MM.1S (cell line): ENCODE measurements at regions not wholly inside any gene's neighbourhood (a gene's known extent, or its start where the extent isn't known, plus 50 kb on each side); places are given as distances from the start of the nearest gene placed in this dataset.

Experiments used
- DNase-seq: peaks from one replicate; pipeline ENCODE4 v3.0.0-alpha.2; 2015
- H2AFZ ChIP-seq: fragments of 300-600 bp; sonication (generic); 2 replicates; pipeline ENCODE4 v1.6.0; 2016; ENCODE audit warnings: antibody characterized with exemption, low read length
- H3F3A ChIP-seq: fragments of 300-600 bp; sonication (generic); 2 replicates; pipeline ENCODE4 v1.6.1; 2016; ENCODE audit warnings: mild to moderate bottlenecking, antibody characterized with exemption, low read length, moderate library complexity, mixed read lengths; ENCODE audit not compliant: insufficient read depth
- H3K27ac ChIP-seq: fragments of 300-600 bp; sonication (generic); 2 replicates; pipeline ENCODE4 v1.5.1; 2016; ENCODE audit warnings: mild to moderate bottlenecking, low read length
- H3K27me3 ChIP-seq: fragments of 300-600 bp; sonication (generic); replicated peaks from 2 replicates; pipeline ENCODE4 v1.6.0; 2016; ENCODE audit warnings: low read length; ENCODE audit not compliant: insufficient read depth
- H3K36me3 ChIP-seq: fragments of 300-600 bp; sonication (generic); replicated peaks from 2 replicates; pipeline ENCODE4 v1.6.1; 2016; ENCODE audit warnings: mild to moderate bottlenecking, low read length, mixed read lengths; ENCODE audit not compliant: insufficient read depth
- H3K4me1 ChIP-seq: fragments of 300-600 bp; sonication (generic); 2 replicates; pipeline ENCODE4 v1.6.1; 2016; ENCODE audit warnings: low read length, mixed read lengths
- H3K4me2 ChIP-seq: fragments of 300-600 bp; sonication (generic); 2 replicates; pipeline ENCODE4 v1.6.0; 2016; ENCODE audit warnings: low read depth, low read length
- H3K4me3 ChIP-seq: fragments of 300-600 bp; sonication (generic); 2 replicates; pipeline ENCODE4 v1.5.1; 2016; ENCODE audit warnings: low read length, mixed read lengths
- H3K79me2 ChIP-seq: fragments of 300-600 bp; sonication (generic); 2 replicates; pipeline ENCODE4 v1.6.1; 2016; ENCODE audit warnings: mixed run types, low read length, mixed read lengths
- H3K9ac ChIP-seq: fragments of 300-600 bp; sonication (generic); 2 replicates; pipeline ENCODE4 v1.6.1; 2016; ENCODE audit warnings: low read length, mixed read lengths
- H3K9me2 ChIP-seq: fragments of 300-600 bp; sonication (generic); replicated peaks from 2 replicates; pipeline ENCODE4 v1.6.1; 2016; ENCODE audit warnings: mild to moderate bottlenecking, low read length, mixed read lengths; ENCODE audit not compliant: insufficient read depth
- H3K9me3 ChIP-seq: fragments of 300-600 bp; sonication (generic); replicated peaks from 2 replicates; pipeline ENCODE4 v1.6.1; 2016; ENCODE audit warnings: mild to moderate bottlenecking, low read length, mixed read lengths; ENCODE audit not compliant: insufficient read depth
- H4K20me1 ChIP-seq: fragments of 300-600 bp; sonication (generic); 2 replicates; pipeline ENCODE4 v1.6.1; 2016; ENCODE audit warnings: mild to moderate bottlenecking, low read length, moderate library complexity, mixed read lengths; ENCODE audit not compliant: insufficient read depth
- EZH2 ChIP-seq: fragments of 300-600 bp; sonication (generic); optimal IDR thresholded peaks from 2 replicates; pipeline ENCODE3; 2017; ENCODE audit warnings: low read depth, mild to moderate bottlenecking, antibody characterized with exemption, low read length, mixed read lengths
- EZH2phosphoT487 ChIP-seq: fragments of 300-600 bp; sonication (generic); IDR thresholded peaks from 2 replicates; pipeline ENCODE4 v1.6.1; 2018; ENCODE audit warnings: antibody characterized with exemption, low read length
- TF ChIP-seq, protein P1 (sequence below): fragments of 300-600 bp; sonication (generic); IDR thresholded peaks from 2 replicates; pipeline ENCODE4 v1.5.1; 2016; ENCODE audit warnings: antibody characterized with exemption, low read length, mixed read lengths

- no peaks in the 10 kb centered on the region for H3K36me3 ChIP-seq
- H3K9me2 ChIP-seq: no peaks in the 10 kb centered on the region
- no peak overlapping the region for H2AFZ ChIP-seq
- no peak for DNase-seq
- no peaks in the 10 kb centered on the region for H3K27me3 ChIP-seq
- H3F3A ChIP-seq: no peaks in the 10 kb centered on the region
- H3K9me3 ChIP-seq: no peaks in the 10 kb centered on the region
- no peak overlapping the region for H3K9ac ChIP-seq
- TF ChIP-seq, protein P1, sequence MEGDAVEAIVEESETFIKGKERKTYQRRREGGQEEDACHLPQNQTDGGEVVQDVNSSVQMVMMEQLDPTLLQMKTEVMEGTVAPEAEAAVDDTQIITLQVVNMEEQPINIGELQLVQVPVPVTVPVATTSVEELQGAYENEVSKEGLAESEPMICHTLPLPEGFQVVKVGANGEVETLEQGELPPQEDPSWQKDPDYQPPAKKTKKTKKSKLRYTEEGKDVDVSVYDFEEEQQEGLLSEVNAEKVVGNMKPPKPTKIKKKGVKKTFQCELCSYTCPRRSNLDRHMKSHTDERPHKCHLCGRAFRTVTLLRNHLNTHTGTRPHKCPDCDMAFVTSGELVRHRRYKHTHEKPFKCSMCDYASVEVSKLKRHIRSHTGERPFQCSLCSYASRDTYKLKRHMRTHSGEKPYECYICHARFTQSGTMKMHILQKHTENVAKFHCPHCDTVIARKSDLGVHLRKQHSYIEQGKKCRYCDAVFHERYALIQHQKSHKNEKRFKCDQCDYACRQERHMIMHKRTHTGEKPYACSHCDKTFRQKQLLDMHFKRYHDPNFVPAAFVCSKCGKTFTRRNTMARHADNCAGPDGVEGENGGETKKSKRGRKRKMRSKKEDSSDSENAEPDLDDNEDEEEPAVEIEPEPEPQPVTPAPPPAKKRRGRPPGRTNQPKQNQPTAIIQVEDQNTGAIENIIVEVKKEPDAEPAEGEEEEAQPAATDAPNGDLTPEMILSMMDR: no peak
- TF ChIP-seq EZH2: no peak
- TF ChIP-seq EZH2phosphoT487: no peak
- H3K4me3 ChIP-seq: no peak overlapping the region
- H3K4me2 ChIP-seq: no peak overlapping the region
- no peak overlapping the region for H3K27ac ChIP-seq
- H3K4me1 ChIP-seq: no peaks in the 10 kb centered on the region
- no peaks in the 10 kb centered on the region for H3K79me2 ChIP-seq
- H4K20me1 ChIP-seq: no peaks in the 10 kb centered on the region
Observed at GRCh38 chr1:244150071-244150470, 99.0 kb downstream of the ZBTB18 start.

DNA sequence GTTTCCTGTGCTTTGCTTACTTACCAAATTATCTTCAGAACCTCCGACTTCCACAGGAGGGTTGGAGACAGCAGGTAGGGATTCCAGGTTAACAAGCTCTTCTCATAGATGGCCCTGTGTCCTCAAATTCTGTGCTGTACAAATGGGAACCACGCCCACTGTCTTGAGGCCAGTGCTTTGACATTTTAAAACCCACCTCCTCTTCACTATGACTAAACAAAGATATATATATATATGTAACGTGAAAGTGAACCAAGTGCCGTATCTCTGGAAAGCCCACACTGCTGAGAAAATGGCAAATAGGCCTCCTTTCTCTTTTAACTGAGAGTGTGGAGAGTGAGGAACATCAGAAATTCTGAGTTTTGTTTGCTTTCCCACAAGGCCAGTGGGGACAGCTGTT lies 99.6 kb downstream of the ZBTB18 start:
- H3K27me3 ChIP-seq: no peaks in the 10 kb centered on the region
- no peak overlapping the region for H3K9ac ChIP-seq
- H3K79me2 ChIP-seq: no peaks in the 10 kb centered on the region
- H3K9me2 ChIP-seq: no peaks in the 10 kb centered on the region
- no peaks in the 10 kb centered on the region for H3F3A ChIP-seq
- H4K20me1 ChIP-seq: no peaks in the 10 kb centered on the region
- TF ChIP-seq, protein P1: no peak
- TF ChIP-seq EZH2: no peak
- TF ChIP-seq EZH2phosphoT487: no peak
- H3K36me3 ChIP-seq: no peaks in the 10 kb centered on the region
- DNase-seq: no peak
- no peak overlapping the region for H3K4me3 ChIP-seq
- no peak overlapping the region for H2AFZ ChIP-seq
- no peak overlapping the region for H3K4me2 ChIP-seq
- H3K27ac ChIP-seq: no peak overlapping the region
- no peaks in the 10 kb centered on the region for H3K4me1 ChIP-seq
- H3K9me3 ChIP-seq: no peaks in the 10 kb centered on the region

DNA sequence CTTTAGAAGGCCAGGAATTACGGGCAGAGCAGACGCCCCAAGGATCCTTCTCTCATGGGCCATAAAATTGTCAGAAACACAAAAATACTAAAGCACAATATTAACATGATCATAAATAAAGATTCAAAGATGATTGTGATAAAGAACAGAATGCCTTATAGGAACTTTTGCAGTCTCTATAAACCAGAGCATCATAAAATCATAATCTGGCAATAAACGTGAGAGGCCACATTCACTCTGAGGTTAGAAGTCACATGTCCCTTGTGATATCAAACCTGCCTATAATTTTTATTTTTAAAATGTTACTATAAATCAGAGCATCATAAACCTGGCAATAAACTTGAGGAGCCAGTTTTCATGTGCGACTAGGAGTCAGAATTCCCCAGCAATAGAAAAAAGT lies 100.5 kb downstream of the ZBTB18 start:
- Histone ChIP-seq H3K4me3 (no peak overlapping the region), H3K27me3 (no peaks in the 10 kb centered on the region), H3K27ac (no peak overlapping the region), H3K4me2 (no peak overlapping the region), H3K36me3 (no peaks in the 10 kb centered on the region), H4K20me1 (no peaks in the 10 kb centered on the region), H3K9ac (no peak overlapping the region), H3K9me2 (no peaks in the 10 kb centered on the region), H3K4me1 (no peaks in the 10 kb centered on the region), H3K79me2 (no peaks in the 10 kb centered on the region), H2AFZ (no peak overlapping the region), H3F3A (no peaks in the 10 kb centered on the region), H3K9me3 (no peaks in the 10 kb centered on the region)
- no peak for DNase-seq
- TF ChIP-seq EZH2 (no peak), EZH2phosphoT487 (no peak)
- TF ChIP-seq, protein P1: no peak
